OCI-LY1 (cell line): ENCODE measurements at regions not wholly inside any gene's neighbourhood (a gene's known extent, or its start where the extent isn't known, plus 50 kb on each side); places are given as distances from the start of the nearest gene placed in this dataset.

Experiments
- H2AFZ ChIP-seq: fragments of 200-600 bp; sonication (generic), shearing (Covaris generic); 2 replicates; pipeline ENCODE4 v1.6.0; 2014; ENCODE audit warnings: antibody characterized with exemption, mild to moderate bottlenecking, low read length
- H3F3A ChIP-seq: fragments of 200-600 bp; sonication (generic), shearing (Covaris generic); 2 replicates; pipeline ENCODE4 v1.6.0; 2014; ENCODE audit warnings: mild to moderate bottlenecking, antibody characterized with exemption, low read length, moderate library complexity; ENCODE audit not compliant: insufficient read depth
- H3K27ac ChIP-seq: fragments of 200-600 bp; sonication (generic); 2 replicates; pipeline ENCODE4 v1.5.1; 2014; ENCODE audit warnings: low read length, mixed run types, mild to moderate bottlenecking, low read depth; ENCODE audit not compliant: poor library complexity, severe bottlenecking
- H3K27me3 ChIP-seq: fragments of 200-600 bp; sonication (generic); 2 replicates; pipeline ENCODE4 v1.6.0; 2014; ENCODE audit warnings: antibody characterized with exemption, mild to moderate bottlenecking, low read length, moderate library complexity; ENCODE audit not compliant: insufficient read depth
- H3K36me3 ChIP-seq: fragments of 200-600 bp; sonication (generic); 2 replicates; pipeline ENCODE4 v1.6.1; 2014; ENCODE audit warnings: mild to moderate bottlenecking, antibody characterized with exemption, low read length, moderate library complexity, mixed read lengths; ENCODE audit not compliant: insufficient read depth
- H3K4me1 ChIP-seq: fragments of 200-600 bp; sonication (generic); 2 replicates; pipeline ENCODE4 v1.5.1; 2014; ENCODE audit warnings: mild to moderate bottlenecking, low read length, moderate library complexity; ENCODE audit not compliant: insufficient read depth, severe bottlenecking
- H3K4me2 ChIP-seq: fragments of 200-600 bp; sonication (generic), shearing (Covaris generic); 2 replicates; pipeline ENCODE4 v1.6.1; 2014; ENCODE audit warnings: low read length
- H3K4me3 ChIP-seq: fragments of 200-600 bp; sonication (generic); 2 replicates; pipeline ENCODE4 v1.5.1; 2014; ENCODE audit warnings: low read length, low read depth, mild to moderate bottlenecking, mixed read lengths; ENCODE audit not compliant: poor library complexity, severe bottlenecking
- H3K79me2 ChIP-seq: fragments of 200-600 bp; shearing (Covaris generic); 2 replicates; pipeline ENCODE4 v1.6.1; 2016; ENCODE audit warnings: mixed run types, low read length, mixed read lengths; ENCODE audit not compliant: insufficient read depth
- H3K9ac ChIP-seq: fragments of 200-600 bp; sonication (generic), shearing (Covaris generic); 2 replicates; pipeline ENCODE4 v1.6.1; 2014; ENCODE audit warnings: mild to moderate bottlenecking, low read length, mixed read lengths
- H3K9me2 ChIP-seq: fragments of 200-600 bp; sonication (generic), shearing (Covaris generic); 2 replicates; pipeline ENCODE4 v1.6.1; 2014; ENCODE audit warnings: low read depth, mild to moderate bottlenecking, low read length, mixed read lengths
- H3K9me3 ChIP-seq: fragments of 200-600 bp; shearing (Covaris generic); 2 replicates; pipeline ENCODE4 v1.6.1; 2014; ENCODE audit warnings: low read length, mixed read lengths
- H4K20me1 ChIP-seq: fragments of 200-600 bp; sonication (generic), shearing (Covaris generic); 2 replicates; pipeline ENCODE4 v1.6.0; 2016; ENCODE audit warnings: mild to moderate bottlenecking, low read length; ENCODE audit not compliant: insufficient read depth
- CTCF ChIP-seq: fragments of 200-600 bp; sonication (generic), shearing (Covaris generic); IDR thresholded peaks from 2 replicates; pipeline ENCODE4 v1.5.1; 2017; ENCODE audit warnings: mild to moderate bottlenecking, antibody characterized with exemption, low read length, moderate library complexity, mixed read lengths
- EZH2 ChIP-seq: fragments of 200-600 bp; sonication (generic), shearing (Covaris generic); IDR thresholded peaks from 2 replicates; pipeline ENCODE4 v1.8.0; 2017; ENCODE audit warnings: borderline replicate concordance, mixed run types, mild to moderate bottlenecking, antibody characterized with exemption, low read length, moderate library complexity, mixed read lengths

- no peak overlapping the region for H3K4me2 ChIP-seq
- no peak overlapping the region for H3K4me3 ChIP-seq
- H3K27me3 ChIP-seq = no peaks in the 10 kb centered on the region
- H3K79me2 ChIP-seq = no peaks in the 10 kb centered on the region
- no peaks in the 10 kb centered on the region for H3K9me2 ChIP-seq
- TF ChIP-seq EZH2 (no peak), CTCF (no peak)
- H3K27ac ChIP-seq = no peak overlapping the region
- no peaks in the 10 kb centered on the region for H3F3A ChIP-seq
- H3K9ac ChIP-seq = no peak overlapping the region
- no peaks in the 10 kb centered on the region for H3K36me3 ChIP-seq
- H3K9me3 ChIP-seq = no peaks in the 10 kb centered on the region
- H4K20me1 ChIP-seq = no peaks in the 10 kb centered on the region
- no peak overlapping the region for H2AFZ ChIP-seq
- no peaks in the 10 kb centered on the region for H3K4me1 ChIP-seq
Measured at GRCh38 chr1:106224426-106224825, 832.0 kb upstream of the PRMT6 start.

- no peaks in the 10 kb centered on the region for H3K27me3 ChIP-seq
- H3K9ac ChIP-seq = no peak overlapping the region
- H3K9me2 ChIP-seq = no peaks in the 10 kb centered on the region
- no peak for TF ChIP-seq EZH2
- no peak for TF ChIP-seq CTCF
- H3K4me2 ChIP-seq = no peak overlapping the region
- no peaks in the 10 kb centered on the region for H3K36me3 ChIP-seq
- H2AFZ ChIP-seq = no peak overlapping the region
- H3K79me2 ChIP-seq = no peaks in the 10 kb centered on the region
- H3K4me1 ChIP-seq = no peaks in the 10 kb centered on the region
- no peak overlapping the region for H3K4me3 ChIP-seq
- H3K9me3 ChIP-seq = no peaks in the 10 kb centered on the region
- no peaks in the 10 kb centered on the region for H4K20me1 ChIP-seq
- H3K27ac ChIP-seq = no peak overlapping the region
- H3F3A ChIP-seq = no peaks in the 10 kb centered on the region
Measured at GRCh38 chr1:106225403-106225802, 831.1 kb upstream of the PRMT6 start.

- no peaks in the 10 kb centered on the region for H3K9me2 ChIP-seq
- H3F3A ChIP-seq = no peaks in the 10 kb centered on the region
- no peaks in the 10 kb centered on the region for H3K4me1 ChIP-seq
- no peaks in the 10 kb centered on the region for H3K79me2 ChIP-seq
- H3K27me3 ChIP-seq = no peaks in the 10 kb centered on the region
- TF ChIP-seq EZH2 (no peak), CTCF (no peak)
- H2AFZ ChIP-seq = no peak overlapping the region
- no peaks in the 10 kb centered on the region for H3K9me3 ChIP-seq
- H3K27ac ChIP-seq = no peak overlapping the region
- H4K20me1 ChIP-seq = no peaks in the 10 kb centered on the region
- H3K4me3 ChIP-seq = no peak overlapping the region
- no peaks in the 10 kb centered on the region for H3K36me3 ChIP-seq
- no peak overlapping the region for H3K9ac ChIP-seq
- H3K4me2 ChIP-seq = no peak overlapping the region
Measured at GRCh38 chr1:106226550-106226949, 829.9 kb upstream of the PRMT6 start.
